ENCODE measurements at regions not wholly inside any gene's neighbourhood (a gene's known extent, or its start where the extent isn't known, plus 50 kb on each side); places are given as distances from the start of the nearest gene placed in this dataset.

- TF ChIP-seq CTCF (conservative IDR thresholded peaks at IDR 0.05; ENCODE audit: low read depth, low read length): no peak
- DNase-seq (ENCODE audit: low read depth): no peak
- H3K4me3 ChIP-seq (ENCODE audit: low read depth, low read length): no peak overlapping the region
Observed at GRCh38 chr4:165699055-165699454, 174.0 kb upstream of the TLL1 start.

- DNase-seq (ENCODE audit: low read depth): no peak
- TF ChIP-seq CTCF (conservative IDR thresholded peaks at IDR 0.05; ENCODE audit: low read depth, low read length): peak; percentile 62
- no peak overlapping the region for H3K4me3 ChIP-seq (ENCODE audit: low read depth, low read length)
Observed at GRCh38 chr4:165700855-165701254, 172.2 kb upstream of the TLL1 start.

DNA sequence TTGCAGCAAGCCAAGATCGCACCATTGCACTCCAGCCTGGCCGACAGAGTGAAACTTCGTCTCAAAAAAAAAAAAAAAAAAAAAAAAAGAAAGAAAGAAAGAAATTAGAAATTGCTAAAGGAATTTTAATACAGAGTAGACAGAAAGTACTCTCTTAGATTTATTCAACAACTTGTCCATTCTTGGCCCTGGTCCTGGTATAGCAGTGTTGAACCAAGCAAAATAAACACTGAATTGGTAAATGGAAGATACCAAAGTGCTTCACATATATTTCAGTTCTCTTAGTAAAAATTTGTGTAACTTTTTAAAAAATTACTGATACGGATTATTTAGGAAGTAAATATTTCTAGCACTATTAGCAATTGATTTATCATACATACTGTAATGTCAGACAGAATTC is 165.9 kb upstream of the TLL1 start:
- no peak overlapping the region for H3K4me3 ChIP-seq (ENCODE audit: low read depth, low read length)
- no peak for DNase-seq (ENCODE audit: low read depth)
- TF ChIP-seq CTCF (conservative IDR thresholded peaks at IDR 0.05; ENCODE audit: low read depth, low read length): no peak

DNA sequence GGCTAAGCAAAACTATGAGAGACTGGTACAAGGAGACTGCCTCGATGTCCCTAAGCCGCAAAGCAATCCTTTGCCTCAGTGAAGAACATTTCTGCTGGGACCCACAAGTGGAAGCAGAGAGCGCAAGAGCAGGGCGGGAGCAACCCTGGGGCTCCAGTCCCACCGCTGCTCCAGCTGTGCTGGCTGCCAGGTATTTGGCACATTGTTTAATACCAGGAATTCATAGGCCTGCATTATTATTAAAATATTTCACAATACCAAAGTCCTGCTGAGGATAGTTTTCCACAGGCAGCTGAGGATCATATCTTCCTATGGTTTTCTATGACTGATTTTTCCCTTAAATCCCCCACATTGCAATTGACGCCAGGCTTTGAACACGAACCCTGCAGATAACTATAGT is 163.5 kb upstream of the TLL1 start:
- no peak for TF ChIP-seq CTCF (conservative IDR thresholded peaks at IDR 0.05; ENCODE audit: low read depth, low read length)
- DNase-seq (ENCODE audit: low read depth): no peak
- no peak overlapping the region for H3K4me3 ChIP-seq (ENCODE audit: low read depth, low read length)

DNA sequence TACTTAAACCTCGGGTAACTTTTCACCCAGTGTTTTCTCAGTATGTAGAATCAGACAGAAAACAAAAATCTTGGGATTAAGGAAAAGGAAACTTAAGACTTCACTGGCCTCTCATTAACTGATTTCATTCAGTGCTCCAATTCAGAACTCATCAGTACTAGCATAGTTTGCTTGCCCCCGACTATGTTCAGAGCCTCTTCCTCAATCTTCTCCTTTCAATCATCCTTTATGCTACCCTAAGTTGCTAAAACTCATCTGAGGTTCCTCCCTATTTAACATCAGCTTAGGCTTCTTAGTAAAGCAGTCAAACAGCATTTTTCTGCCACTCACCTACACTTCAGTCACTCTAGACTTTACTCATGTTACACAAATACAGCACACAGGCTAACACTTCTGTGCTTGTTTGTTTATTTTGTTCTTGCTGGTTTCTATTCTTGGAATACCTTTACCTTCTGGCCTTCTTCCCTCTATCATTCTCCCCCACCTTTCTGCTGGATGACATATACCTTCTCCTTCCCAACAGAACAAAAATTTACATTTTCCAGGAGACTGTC is 163.0 kb upstream of the TLL1 start:
- no peak for TF ChIP-seq CTCF (conservative IDR thresholded peaks at IDR 0.05; ENCODE audit: low read depth, low read length)
- no peak for DNase-seq (ENCODE audit: low read depth)
- H3K4me3 ChIP-seq (ENCODE audit: low read depth, low read length): no peak overlapping the region

DNA sequence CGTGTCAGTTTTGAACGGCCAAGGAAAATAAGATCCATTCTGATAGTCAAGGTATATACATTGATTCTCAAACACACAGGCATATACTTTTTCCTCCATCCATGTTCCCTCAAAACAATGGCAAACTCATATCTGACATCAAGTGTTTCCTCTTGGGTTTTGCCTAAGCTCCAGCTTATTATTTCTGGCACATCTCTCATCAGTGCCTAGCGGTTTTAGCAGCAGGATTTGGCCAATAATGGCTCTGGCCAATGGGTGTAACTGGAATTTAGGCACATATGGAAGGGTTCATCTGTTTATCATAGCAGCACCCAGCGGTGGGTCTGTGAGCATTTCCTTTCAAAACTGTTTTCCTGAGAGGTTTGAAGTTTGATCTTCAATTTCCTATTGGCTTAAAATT is 161.6 kb upstream of the TLL1 start:
- DNase-seq (ENCODE audit: low read depth): no peak
- no peak overlapping the region for H3K4me3 ChIP-seq (ENCODE audit: low read depth, low read length)
- TF ChIP-seq CTCF (conservative IDR thresholded peaks at IDR 0.05; ENCODE audit: low read depth, low read length): no peak

- DNase-seq (ENCODE audit: low read depth): no peak
- H3K4me3 ChIP-seq (ENCODE audit: low read depth, low read length): no peak overlapping the region
- no peak for TF ChIP-seq CTCF (conservative IDR thresholded peaks at IDR 0.05; ENCODE audit: low read depth, low read length)
Observed at GRCh38 chr4:165711912-165712311, 161.1 kb upstream of the TLL1 start.
